ENCODE measurements at regions not wholly inside any gene's neighbourhood (a gene's known extent, or its start where the extent isn't known, plus 50 kb on each side); places are given as distances from the start of the nearest gene placed in this dataset.

GRCh38 chr5:87949676-87950631 lies 318.7 kb downstream of the TMEM161B start:
- no peak for DNase-seq (ENCODE audit: low spot score)

- DNase-seq (ENCODE audit: low spot score): no peak
Measured at GRCh38 chr5:87948486-87948885, 320.2 kb downstream of the TMEM161B start.

- DNase-seq (ENCODE audit: low spot score): no peak
Measured at GRCh38 chr5:87946271-87946670, 322.4 kb downstream of the TMEM161B start.

- no peak for DNase-seq (ENCODE audit: low spot score)
Measured at GRCh38 chr5:87945286-87945650, 323.4 kb downstream of the TMEM161B start.

GRCh38 chr5:87944553-87945285 lies 323.9 kb downstream of the TMEM161B start:
- peak; percentile 9 for DNase-seq (ENCODE audit: low spot score)

- DNase-seq (ENCODE audit: low spot score): no peak
Measured at GRCh38 chr5:87940775-87941174, 327.9 kb downstream of the TMEM161B start.

GRCh38 chr5:87936667-87937066 lies 332.0 kb downstream of the TMEM161B start:
- no peak for DNase-seq (ENCODE audit: low spot score)

- DNase-seq (ENCODE audit: low spot score): no peak
Measured at GRCh38 chr5:87924436-87924835, 344.2 kb downstream of the TMEM161B start.

GRCh38 chr5:87916320-87916719 lies 352.3 kb downstream of the TMEM161B start:
- no peak for DNase-seq (ENCODE audit: low spot score)

GRCh38 chr5:87912419-87912818 lies 356.2 kb downstream of the TMEM161B start:
- no peak for DNase-seq (ENCODE audit: low spot score)

- no peak for DNase-seq (ENCODE audit: low spot score)
Measured at GRCh38 chr5:87909382-87909781, 359.3 kb downstream of the TMEM161B start.

- no peak for DNase-seq (ENCODE audit: low spot score)
Measured at GRCh38 chr5:87906962-87907361, 361.7 kb downstream of the TMEM161B start.

GRCh38 chr5:87900419-87900818 lies 368.2 kb downstream of the TMEM161B start:
- no peak for DNase-seq (ENCODE audit: low spot score)

GRCh38 chr5:87899721-87900131 lies 368.9 kb downstream of the TMEM161B start:
- no peak for DNase-seq (ENCODE audit: low spot score)

GRCh38 chr5:87899208-87899661 lies 369.4 kb downstream of the TMEM161B start:
- DNase-seq (ENCODE audit: low spot score): no peak

GRCh38 chr5:87898574-87898973 lies 370.1 kb downstream of the TMEM161B start:
- no peak for DNase-seq (ENCODE audit: low spot score)

- DNase-seq (ENCODE audit: low spot score): no peak
Measured at GRCh38 chr5:87888139-87888538, 380.5 kb downstream of the TMEM161B start.

GRCh38 chr5:87887247-87887646 lies 381.4 kb downstream of the TMEM161B start:
- DNase-seq (ENCODE audit: low spot score): no peak

GRCh38 chr5:87886164-87886563 lies 382.5 kb downstream of the TMEM161B start:
- no peak for DNase-seq (ENCODE audit: low spot score)

GRCh38 chr5:87885758-87886157 lies 382.9 kb downstream of the TMEM161B start:
- DNase-seq (ENCODE audit: low spot score): no peak

- DNase-seq (ENCODE audit: low spot score): no peak
Measured at GRCh38 chr5:87877495-87877894, 391.1 kb downstream of the TMEM161B start.

GRCh38 chr5:87877023-87877422 lies 391.6 kb downstream of the TMEM161B start:
- DNase-seq (ENCODE audit: low spot score): no peak

- DNase-seq (ENCODE audit: low spot score): no peak
Measured at GRCh38 chr5:87876616-87877015, 392.0 kb downstream of the TMEM161B start.
